HG03060 (cell line): ENCODE measurements at regions not wholly inside any gene's neighbourhood (a gene's known extent, or its start where the extent isn't known, plus 50 kb on each side); places are given as distances from the start of the nearest gene placed in this dataset.

Source experiments
- ATAC-seq: cut with Tn5 transposase; IDR thresholded peaks from one replicate; pipeline ENCODE4 v1.9.1; 2021; ENCODE audit warnings: low read depth, moderate number of reproducible peaks; ENCODE audit not compliant: unreplicated experiment

DNA sequence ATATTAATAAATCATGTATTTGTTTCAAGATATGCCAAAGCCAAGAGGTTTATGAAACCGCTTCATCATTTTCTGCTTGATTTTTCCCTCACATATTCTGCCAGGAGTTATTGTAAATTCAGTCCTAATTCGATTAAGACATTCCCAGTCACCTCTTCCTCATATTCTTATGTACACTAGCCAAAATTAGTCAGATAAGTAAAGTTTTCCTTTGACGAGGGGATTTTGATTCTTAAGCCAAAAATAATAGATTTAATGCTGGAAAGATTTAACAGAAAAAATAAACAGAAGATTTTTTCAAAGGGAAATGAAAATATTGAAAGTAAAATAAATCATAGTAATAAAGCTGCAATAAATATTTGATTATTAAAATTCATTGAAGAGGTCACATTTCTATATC is 51.0 kb upstream of the VEGFC start:
- ATAC-seq: no peak

DNA sequence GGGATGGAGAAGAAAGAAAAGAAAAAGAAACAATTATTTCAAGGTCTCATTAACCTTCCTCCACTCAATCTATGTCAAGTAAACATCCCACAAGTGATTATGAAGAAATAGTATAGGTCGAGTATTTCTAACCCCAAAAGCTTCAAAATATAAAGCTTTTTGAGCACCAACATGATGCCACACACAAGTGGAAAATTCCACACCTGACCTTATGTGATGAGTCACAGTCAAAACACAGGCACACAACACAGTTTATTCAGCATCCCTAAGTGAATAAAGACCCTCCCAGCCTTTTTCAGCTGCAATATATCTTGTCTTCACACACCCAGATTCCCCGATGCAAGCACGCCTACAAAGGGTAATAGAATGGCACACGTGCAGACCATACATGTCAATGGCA is 51.7 kb upstream of the VEGFC start:
- ATAC-seq: no peak

DNA sequence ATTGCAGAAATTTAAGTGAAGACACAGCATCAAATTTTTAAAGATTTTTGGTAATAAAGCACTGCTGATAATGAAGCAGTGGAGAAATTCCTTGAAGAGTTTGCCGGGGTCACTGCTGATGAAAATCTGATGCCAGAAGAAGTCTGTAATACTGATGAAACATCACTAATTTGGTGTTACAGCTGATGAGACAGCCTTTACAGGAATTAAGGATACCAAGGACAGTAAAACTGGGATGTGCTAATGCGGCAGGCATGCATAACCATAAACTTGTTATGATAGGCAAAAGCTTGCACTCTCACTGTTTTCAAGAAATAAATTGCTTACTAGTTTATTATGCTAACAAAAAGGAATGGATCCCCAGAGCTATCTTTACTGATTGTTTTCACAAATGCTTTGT is 52.9 kb upstream of the VEGFC start:
- no peak for ATAC-seq

DNA sequence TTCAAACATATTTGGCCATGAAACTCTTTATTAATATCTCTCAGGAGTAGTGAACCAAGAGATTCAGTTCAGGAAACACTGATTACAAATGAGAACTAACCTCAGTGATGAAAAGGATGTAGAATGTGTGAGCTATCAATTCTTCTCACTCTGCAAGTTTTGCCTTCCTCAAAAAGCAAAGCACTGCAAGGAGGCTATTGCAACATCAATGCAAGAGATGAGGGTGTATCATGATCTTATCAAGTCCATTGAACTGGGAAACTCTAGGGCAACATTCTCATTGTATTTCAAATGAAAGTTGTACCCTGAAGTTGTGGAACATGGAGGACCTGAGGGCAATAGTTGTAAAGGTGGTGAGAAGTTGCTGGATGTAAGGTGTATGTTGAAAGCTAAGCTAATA is 56.4 kb upstream of the VEGFC start:
- no peak for ATAC-seq

DNA sequence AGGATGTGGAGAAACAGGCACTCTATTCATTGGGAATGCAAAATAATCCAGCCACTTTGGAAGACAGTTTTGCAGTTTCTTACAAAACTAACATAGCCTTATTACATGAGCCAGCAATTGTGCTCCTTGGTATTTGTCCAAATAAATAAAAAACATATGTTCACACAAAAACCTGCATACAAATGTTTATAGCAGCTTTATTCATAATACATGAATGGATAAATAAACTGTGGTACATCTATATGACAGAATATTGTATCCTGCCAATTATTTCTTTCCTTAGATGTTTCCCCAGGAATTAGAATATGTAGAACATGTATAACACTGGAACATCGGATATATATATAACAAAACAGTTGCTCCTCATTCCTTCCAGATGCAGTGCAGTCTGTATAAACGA is 57.7 kb upstream of the VEGFC start:
- ATAC-seq: no peak

GRCh38 chr4:176856421-176856820 is 63.7 kb upstream of the VEGFC start:
- ATAC-seq: no peak

GRCh38 chr4:176858839-176859238 is 66.1 kb upstream of the VEGFC start:
- ATAC-seq: no peak

- no peak for ATAC-seq
These were observed 71.5 kb upstream of the VEGFC start for GRCh38 chr4:176864238-176864637.

GRCh38 chr4:176868676-176869075 is 76.0 kb upstream of the VEGFC start:
- no peak for ATAC-seq

DNA sequence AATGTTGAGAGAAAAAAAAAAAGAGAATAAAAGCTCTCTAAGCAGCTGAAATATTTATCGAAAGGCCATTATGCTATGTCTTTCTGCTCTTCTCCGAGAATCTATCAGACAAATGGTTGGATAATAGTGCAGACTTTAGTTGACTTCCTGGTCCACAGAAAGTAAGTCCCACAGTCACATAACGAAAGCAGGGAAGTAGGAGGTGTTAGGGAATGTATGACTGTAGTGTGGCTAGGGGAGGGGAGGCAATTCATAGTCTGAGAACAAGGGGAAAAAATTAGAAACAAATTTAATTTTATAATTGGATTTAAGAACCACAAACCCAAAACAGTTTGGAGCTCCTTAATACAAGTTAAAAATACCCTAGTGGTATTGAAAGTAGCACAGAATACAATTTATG is 79.7 kb upstream of the VEGFC start:
- no peak for ATAC-seq

- no peak for ATAC-seq
These were observed 82.2 kb upstream of the VEGFC start for GRCh38 chr4:176874721-176875445.

GRCh38 chr4:176875446-176875930 is 82.8 kb upstream of the VEGFC start:
- no peak for ATAC-seq

DNA sequence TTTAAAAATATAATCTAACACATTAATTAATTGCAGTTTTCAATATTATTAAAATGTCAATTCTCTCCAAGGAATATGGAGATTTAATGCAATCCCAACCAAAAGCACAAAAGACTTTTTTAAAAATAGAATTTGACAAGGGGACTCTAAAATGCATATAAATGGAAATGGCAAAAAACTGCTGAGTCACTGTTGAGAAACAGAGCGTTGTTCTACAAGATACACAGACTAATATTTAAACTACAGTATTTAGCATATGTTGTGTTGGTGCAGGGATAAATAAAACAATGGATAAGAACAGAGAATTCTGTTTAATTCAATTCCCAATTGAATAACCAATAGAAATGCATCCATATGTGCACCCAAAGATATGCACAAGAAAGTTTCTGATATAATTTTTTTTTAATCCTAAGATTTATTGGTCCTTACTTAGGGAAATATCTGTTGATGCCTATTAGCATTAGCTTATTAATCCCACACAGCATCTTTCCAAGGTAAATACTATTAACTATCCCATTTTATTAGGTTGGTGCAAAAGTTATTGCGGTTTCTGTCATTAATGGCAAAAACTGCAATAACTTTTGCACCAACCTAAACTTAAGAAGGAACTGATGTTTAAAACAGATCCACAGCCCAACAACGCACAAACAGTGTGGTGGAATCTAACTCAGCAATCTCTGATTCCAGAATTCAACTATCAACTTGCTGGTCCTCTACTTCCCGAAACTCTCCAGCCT is 86.8 kb upstream of the VEGFC start:
- no peak for ATAC-seq

DNA sequence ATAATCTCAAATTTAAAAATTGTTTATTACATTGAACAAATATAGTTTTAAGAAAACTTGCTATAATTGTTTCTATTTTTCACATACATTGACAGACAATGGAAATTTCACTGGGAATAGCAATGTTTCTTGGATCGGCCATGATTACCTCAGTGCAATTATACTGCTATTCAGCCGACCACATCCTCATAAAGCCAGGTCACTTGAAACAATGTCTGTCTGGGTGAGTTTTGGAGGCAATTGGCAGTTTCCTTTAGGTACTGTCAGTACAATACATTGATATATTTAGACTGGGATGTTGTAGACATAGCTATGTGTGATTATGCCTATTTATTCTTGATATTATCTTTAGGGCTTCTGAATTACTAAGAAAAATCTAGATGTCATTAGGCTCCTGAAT is 89.5 kb upstream of the VEGFC start:
- no peak for ATAC-seq

GRCh38 chr4:176883108-176883550 is 90.4 kb upstream of the VEGFC start:
- ATAC-seq: no peak

DNA sequence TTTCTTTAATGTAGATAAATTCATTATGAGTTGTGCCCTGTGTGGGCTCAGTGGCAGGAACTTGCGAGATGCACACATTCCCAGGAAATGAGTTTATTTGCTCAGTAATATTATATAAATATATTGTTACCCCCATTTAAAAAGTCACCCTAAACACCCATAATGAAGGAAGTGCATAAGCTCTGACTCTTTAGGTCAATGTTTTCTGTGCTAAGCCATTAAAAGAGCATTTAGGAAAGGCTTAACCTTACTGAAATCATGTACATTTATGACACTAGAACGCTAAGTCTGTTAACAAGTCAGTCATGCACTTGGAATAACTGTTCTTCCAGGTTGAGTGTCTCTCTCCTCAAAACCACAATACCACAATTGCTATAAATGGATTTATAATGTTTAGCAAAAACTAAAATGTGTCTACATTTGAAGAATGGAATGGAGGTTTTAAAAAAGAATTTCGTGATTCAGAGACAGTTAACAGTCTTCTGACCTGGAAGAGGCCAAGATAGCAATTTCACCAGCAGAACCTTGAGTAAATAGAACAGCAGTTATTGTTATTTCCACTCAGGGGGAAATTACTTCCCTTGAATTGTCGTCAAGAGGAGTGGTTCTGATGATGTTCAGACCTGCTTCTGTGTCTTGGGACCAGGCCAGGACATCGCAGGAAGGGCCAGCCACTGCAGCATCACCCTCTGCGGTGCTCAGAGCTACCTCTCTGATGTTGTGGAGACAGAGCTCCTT is 91.1 kb upstream of the VEGFC start:
- no peak for ATAC-seq

GRCh38 chr4:176885224-176885623 is 92.5 kb upstream of the VEGFC start:
- no peak for ATAC-seq

GRCh38 chr4:176886135-176886534 is 93.4 kb upstream of the VEGFC start:
- ATAC-seq: no peak

DNA sequence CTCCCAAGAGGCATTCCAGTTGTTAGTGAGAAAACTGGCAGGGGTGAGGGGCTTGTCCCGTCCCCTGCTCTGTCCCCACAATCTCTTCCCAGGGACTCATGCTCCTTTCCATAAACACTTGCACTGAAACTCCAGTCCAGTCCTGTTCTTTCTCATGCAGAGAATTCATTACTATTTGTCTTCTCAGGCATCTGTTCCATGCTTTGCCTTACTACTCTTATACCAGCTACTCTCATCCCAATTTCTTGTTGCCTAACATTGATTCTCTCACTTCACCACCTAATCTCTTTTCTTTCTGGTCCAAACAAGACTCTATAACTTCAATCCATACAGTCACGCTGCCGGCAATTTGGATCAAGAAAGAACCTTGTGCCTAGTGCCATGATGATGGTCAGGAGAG is 97.1 kb upstream of the VEGFC start:
- ATAC-seq: no peak

DNA sequence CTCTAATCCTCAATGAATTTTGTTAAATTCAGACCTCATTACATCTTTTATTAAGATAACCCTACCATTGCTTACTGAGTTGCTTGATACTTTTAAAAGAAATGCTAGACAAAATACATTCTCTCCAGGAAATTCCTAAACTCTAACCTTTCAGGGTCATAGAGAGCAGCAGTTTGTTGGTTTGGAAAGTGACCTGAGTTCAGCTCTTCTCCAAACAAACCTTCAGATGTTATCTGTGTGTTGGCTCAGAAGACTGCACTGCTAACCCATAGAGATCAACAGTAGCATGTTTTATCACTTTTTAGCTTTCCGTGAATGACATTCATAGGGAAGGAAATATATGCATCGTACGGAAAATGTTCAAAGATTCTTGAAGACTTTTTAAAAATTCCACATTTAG is 101.8 kb upstream of the VEGFC start:
- no peak for ATAC-seq

- no peak for ATAC-seq
These were observed 103.5 kb upstream of the VEGFC start for GRCh38 chr4:176896211-176896610.
